Ovary (tissue), 7 donors: ENCODE measurements at regions not wholly inside any gene's neighbourhood (a gene's known extent, or its start where the extent isn't known, plus 50 kb on each side); places are given as distances from the start of the nearest gene placed in this dataset.

Experiments
- DNase-seq, 5 donors: peaks; one replicate each; pipeline ENCODE4 v3.0.0-alpha.2; 2019 to 2020
- H3K27ac ChIP-seq, 2 donors: fragments of 200-600 bp; one replicate each; pipeline versions ENCODE4 v1.5.1 to v1.8.0; 2019 to 2022
- H3K27me3 ChIP-seq: fragments of 200-600 bp; one replicate; pipeline ENCODE4 v1.8.0; 2022
- H3K36me3 ChIP-seq: fragments of 200-600 bp; sonication (generic); one replicate; pipeline ENCODE4 v1.5.1; 2019
- H3K4me1 ChIP-seq: one replicate; pipeline ENCODE4 v1.8.1; 2013; ENCODE audit warnings: mild to moderate bottlenecking, moderate library complexity; ENCODE audit not compliant: insufficient read depth
- H3K4me3 ChIP-seq: fragments of 200-600 bp; sonication (generic); one replicate; pipeline ENCODE4 v1.5.1; 2017
- H3K9me3 ChIP-seq, 2 donors: fragments of 200-600 bp in 1 of 2; sonication (generic) in 1 of 2; one replicate each; pipeline versions ENCODE4 v1.5.1 to v1.8.1; 2013 to 2019; ENCODE audit warnings: mild to moderate bottlenecking in 1 of 2, moderate library complexity in 1 of 2
- EP300 ChIP-seq: sonication (generic); formaldehyde crosslinking; IDR thresholded peaks from one replicate; pipeline ENCODE4 v1.6.1; 2017; ENCODE audit warnings: antibody characterized with exemption
- POLR2A ChIP-seq: fragments of 450-650 bp; IDR thresholded peaks from one replicate; pipeline ENCODE4 v1.6.1; 2017; ENCODE audit warnings: antibody characterized with exemption, mild to moderate bottlenecking, moderate library complexity
- WGBS, 3 donors: extraction: QIAGEN DNeasy Blood & Tissue Kit in 1 of 3; methylation state at CpG; one replicate each; pipeline versions ENCODE4 v1.1.5 to v1.1.7; 2013 to 2017; 5-methylcytosine and 5-hydroxymethylcytosine counted together
- intact Hi-C, 4 donors: fragments of 100-400 bp; cut with DNase I; formaldehyde crosslinking; loops; one replicate each; pipeline versions ENCODE4 v1.11.0 to v1.15.1; 2022 to 2023
- TF ChIP-seq, protein P1 (sequence below), 3 donors: fragments of 450-650 bp in 2 of 3; fragments of 200-600 bp in 1 of 3; IDR thresholded peaks; one replicate each; pipeline versions ENCODE4 v1.5.1 to v1.8.0; 2016 to 2022; ENCODE audit warnings: antibody characterized with exemption in 3 of 3, mild to moderate bottlenecking in 1 of 3
- donor health status: DM: no; HTN: no; CAD: no; lungs with moderate emphysema.
- donor health status: DM: no; HTN: no; CAD: no.
- donor health status: Bipolar disorder and iron deficiency.
- donor health status: DM: no; HTN: no; CAD: no.
- donor health status: DM: yes; HTN: yes; CAD: no.

DNA sequence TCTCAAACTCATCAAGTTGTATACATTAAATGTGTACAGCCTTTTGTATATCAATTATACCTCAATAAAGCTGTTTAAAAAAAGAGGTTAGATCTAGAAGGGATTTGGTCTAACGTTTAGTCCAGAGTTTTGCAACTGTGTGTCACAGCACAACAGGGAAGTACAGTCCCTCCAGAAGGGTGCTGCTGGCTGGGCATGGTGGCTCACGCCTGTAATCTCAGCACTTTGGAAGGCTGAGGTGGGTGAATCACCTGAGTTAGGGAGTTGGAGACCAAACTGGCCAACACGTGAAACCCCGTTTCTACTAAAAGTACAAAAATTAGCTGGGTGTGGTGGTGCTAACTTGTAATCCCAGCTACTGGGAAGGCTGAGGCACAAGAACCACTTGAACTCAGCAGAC, 78.3 kb upstream of the HAO2 start:
- 84 to 92% (median 86%) methylated on average over 4 of the region's 4 CpGs for WGBS, 3 donors
- TF ChIP-seq EP300 = no peak
- TF ChIP-seq, protein P1, sequence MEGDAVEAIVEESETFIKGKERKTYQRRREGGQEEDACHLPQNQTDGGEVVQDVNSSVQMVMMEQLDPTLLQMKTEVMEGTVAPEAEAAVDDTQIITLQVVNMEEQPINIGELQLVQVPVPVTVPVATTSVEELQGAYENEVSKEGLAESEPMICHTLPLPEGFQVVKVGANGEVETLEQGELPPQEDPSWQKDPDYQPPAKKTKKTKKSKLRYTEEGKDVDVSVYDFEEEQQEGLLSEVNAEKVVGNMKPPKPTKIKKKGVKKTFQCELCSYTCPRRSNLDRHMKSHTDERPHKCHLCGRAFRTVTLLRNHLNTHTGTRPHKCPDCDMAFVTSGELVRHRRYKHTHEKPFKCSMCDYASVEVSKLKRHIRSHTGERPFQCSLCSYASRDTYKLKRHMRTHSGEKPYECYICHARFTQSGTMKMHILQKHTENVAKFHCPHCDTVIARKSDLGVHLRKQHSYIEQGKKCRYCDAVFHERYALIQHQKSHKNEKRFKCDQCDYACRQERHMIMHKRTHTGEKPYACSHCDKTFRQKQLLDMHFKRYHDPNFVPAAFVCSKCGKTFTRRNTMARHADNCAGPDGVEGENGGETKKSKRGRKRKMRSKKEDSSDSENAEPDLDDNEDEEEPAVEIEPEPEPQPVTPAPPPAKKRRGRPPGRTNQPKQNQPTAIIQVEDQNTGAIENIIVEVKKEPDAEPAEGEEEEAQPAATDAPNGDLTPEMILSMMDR (IDR thresholded peaks at IDR 0.05) = no peak
- TF ChIP-seq POLR2A = no peak

DNA sequence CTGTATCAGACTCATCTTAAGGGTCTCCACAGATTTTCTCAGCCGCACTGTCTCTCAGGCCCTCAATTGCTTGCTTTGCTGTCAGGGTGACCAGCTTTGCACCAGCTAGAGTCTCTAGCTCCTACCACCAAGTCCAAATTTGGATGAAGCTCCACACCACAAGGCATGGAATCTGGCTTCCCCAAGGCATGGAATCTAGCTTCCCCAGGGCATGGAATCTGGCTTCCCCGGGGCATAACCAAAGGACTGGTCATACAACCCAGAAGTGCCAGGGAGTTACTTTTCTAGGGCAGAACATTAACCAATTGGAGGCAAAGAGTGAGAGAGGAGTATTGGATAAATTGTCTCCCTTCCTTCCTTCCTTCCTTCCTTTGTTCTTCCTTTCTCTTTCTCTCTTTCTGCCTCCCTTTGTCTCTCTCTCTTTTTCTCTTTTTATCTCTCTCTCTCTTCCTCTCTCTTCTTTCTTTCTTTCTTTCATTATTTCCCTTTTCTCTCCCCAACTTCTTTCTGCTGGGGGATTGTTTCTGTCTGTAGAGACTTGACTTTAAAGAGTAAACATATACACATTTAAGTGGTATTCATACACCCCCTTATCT, 76.9 kb upstream of the HAO2 start:
- DNase-seq = no peak
- TF ChIP-seq POLR2A (no peak), EP300 (no peak)
- TF ChIP-seq, protein P1 (IDR thresholded peaks at IDR 0.05) = no peak
- 27 to 50% (median 47%) methylated on average over 2 of the region's 2 CpGs for WGBS, 3 donors
- H3K4me3 ChIP-seq = no peak overlapping the region
- H3K9me3 ChIP-seq = no peaks in the 10 kb centered on the region
- no peaks in the 10 kb centered on the region for H3K4me1 ChIP-seq
- H3K27me3 ChIP-seq = no peaks in the 10 kb centered on the region
- H3K36me3 ChIP-seq = no peaks in the 10 kb centered on the region
- H3K27ac ChIP-seq = no peak overlapping the region
- intact Hi-C loops = no loop called here

More for the DNA sequence above, 78.3 kb upstream of the HAO2 start:
- no peak overlapping the region for H3K4me3 ChIP-seq
- DNase-seq = no peak
- intact Hi-C loops = no loop called here
- no peaks in the 10 kb centered on the region for H3K9me3 ChIP-seq
- H3K27me3 ChIP-seq = no peaks in the 10 kb centered on the region
- no peak overlapping the region for H3K27ac ChIP-seq
- H3K4me1 ChIP-seq = no peaks in the 10 kb centered on the region
- no peaks in the 10 kb centered on the region for H3K36me3 ChIP-seq

- Histone ChIP-seq H3K27me3 (no peaks in the 10 kb centered on the region), H3K4me1 (no peaks in the 10 kb centered on the region), H3K27ac (no peak overlapping the region), H3K36me3 (no peaks in the 10 kb centered on the region), H3K9me3 (no peaks in the 10 kb centered on the region), H3K4me3 (no peak overlapping the region)
- WGBS, 3 donors = 78 to 80% (median 80%) methylated on average over 3 of the region's 3 CpGs
- intact Hi-C loops = no loop called here
- TF ChIP-seq POLR2A (no peak), EP300 (no peak)
- TF ChIP-seq, protein P1 (IDR thresholded peaks at IDR 0.05) = no peak
- DNase-seq = no peak
Measured at GRCh38 chr1:119293797-119294196, 74.8 kb upstream of the HAO2 start.

DNA sequence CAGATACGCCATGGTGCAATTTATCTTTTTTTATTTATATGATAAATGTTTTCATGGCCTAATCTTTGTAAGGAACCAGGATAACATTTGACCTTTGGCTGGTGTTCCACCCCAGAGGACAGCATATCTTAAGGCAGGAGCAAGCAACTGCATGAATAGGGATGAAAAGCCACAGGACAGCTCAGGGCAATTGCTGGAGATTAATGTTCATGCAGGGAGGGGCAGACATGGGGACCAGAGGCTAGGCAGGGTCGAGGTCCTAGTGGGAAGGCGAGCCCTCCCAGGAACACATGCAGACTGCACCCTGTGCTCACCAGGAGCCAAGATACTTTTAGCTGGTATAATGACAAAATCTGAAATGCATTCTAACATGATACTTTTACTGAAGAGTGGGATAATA, 74.4 kb upstream of the HAO2 start:
- no peak for DNase-seq
- Histone ChIP-seq H3K27me3 (no peaks in the 10 kb centered on the region), H3K36me3 (no peaks in the 10 kb centered on the region), H3K4me3 (no peak overlapping the region), H3K27ac (no peak overlapping the region), H3K9me3 (no peaks in the 10 kb centered on the region), H3K4me1 (no peaks in the 10 kb centered on the region)
- TF ChIP-seq, protein P1 (IDR thresholded peaks at IDR 0.05) = no peak
- TF ChIP-seq EP300 = no peak
- no peak for TF ChIP-seq POLR2A
- intact Hi-C loops = no loop called here
- WGBS, 3 donors = 61 to 65% (median 65%) methylated on average over 3 of the region's 3 CpGs
